ENCODE measurements at regions not wholly inside any gene's neighbourhood (a gene's known extent, or its start where the extent isn't known, plus 50 kb on each side); places are given as distances from the start of the nearest gene placed in this dataset.

- no peak for TF ChIP-seq YY1 (IDR thresholded peaks at IDR 0.05; ENCODE audit: low read depth)
- no peak for TF ChIP-seq EZH2phosphoT487 (IDR thresholded peaks at IDR 0.05; ENCODE audit: borderline replicate concordance, low read depth)
- TF ChIP-seq JUND (IDR thresholded peaks at IDR 0.05): no peak
These were observed 636.5 kb downstream of the XIRP2 start for GRCh38 chr2:167524786-167525185.

Measured in SK-N-SH (cell line).